Right lobe of liver (tissue), 4 donors: ENCODE measurements at regions not wholly inside any gene's neighbourhood (a gene's known extent, or its start where the extent isn't known, plus 50 kb on each side); places are given as distances from the start of the nearest gene placed in this dataset.

Source experiments
- CTCF ChIP-seq, 4 donors: fragments of 200-600 bp in 3 of 4; fragments of 450-650 bp in 1 of 4; IDR thresholded peaks; one replicate each; pipeline versions ENCODE4 v1.5.1 to v1.8.0; 2016 to 2022; ENCODE audit warnings: antibody characterized with exemption in 4 of 4, mild to moderate bottlenecking in 2 of 4
- POLR2A ChIP-seq: fragments of 450-650 bp; IDR thresholded peaks from one replicate; pipeline ENCODE4 v1.6.1; 2017; ENCODE audit warnings: antibody characterized with exemption, mild to moderate bottlenecking
- donor health status: DM: no; HTN: no; CAD: no.
- donor health status: DM: no; HTN: no; CAD: no.
- donor health status: DM: no; HTN: yes; CAD: no.

GRCh38 chr1:106268070-106268469, 788.4 kb upstream of the PRMT6 start:
- TF ChIP-seq POLR2A (no peak), CTCF (IDR thresholded peaks at IDR 0.05) (peak in 1 of 4 donors; percentile 19)
